ENCODE measurements at regions not wholly inside any gene's neighbourhood (a gene's known extent, or its start where the extent isn't known, plus 50 kb on each side); places are given as distances from the start of the nearest gene placed in this dataset.

DNA sequence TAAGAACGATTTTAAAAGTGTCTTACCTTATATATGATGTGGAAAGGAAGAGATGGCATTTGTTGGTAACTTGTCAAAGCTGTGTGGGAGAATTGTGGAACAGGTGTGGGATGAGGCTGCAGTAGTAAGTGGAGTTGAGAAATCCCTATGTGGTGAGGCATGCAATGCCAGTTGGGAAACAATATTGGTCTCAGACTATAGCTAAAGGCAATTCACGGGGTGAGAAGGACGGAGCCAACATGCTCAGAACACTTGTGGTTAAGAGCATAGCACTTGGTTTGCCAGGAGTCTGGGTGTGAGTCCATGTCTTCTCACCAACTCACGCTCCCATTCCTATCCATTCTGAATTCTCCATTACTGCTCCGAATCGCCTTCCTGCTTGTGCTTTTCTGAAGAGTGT lies 615.6 kb upstream of the ADAMTS9 start:
- TF ChIP-seq, protein P1, sequence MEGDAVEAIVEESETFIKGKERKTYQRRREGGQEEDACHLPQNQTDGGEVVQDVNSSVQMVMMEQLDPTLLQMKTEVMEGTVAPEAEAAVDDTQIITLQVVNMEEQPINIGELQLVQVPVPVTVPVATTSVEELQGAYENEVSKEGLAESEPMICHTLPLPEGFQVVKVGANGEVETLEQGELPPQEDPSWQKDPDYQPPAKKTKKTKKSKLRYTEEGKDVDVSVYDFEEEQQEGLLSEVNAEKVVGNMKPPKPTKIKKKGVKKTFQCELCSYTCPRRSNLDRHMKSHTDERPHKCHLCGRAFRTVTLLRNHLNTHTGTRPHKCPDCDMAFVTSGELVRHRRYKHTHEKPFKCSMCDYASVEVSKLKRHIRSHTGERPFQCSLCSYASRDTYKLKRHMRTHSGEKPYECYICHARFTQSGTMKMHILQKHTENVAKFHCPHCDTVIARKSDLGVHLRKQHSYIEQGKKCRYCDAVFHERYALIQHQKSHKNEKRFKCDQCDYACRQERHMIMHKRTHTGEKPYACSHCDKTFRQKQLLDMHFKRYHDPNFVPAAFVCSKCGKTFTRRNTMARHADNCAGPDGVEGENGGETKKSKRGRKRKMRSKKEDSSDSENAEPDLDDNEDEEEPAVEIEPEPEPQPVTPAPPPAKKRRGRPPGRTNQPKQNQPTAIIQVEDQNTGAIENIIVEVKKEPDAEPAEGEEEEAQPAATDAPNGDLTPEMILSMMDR (IDR thresholded peaks at IDR 0.05; ENCODE audit: low read depth): no peak

DNA sequence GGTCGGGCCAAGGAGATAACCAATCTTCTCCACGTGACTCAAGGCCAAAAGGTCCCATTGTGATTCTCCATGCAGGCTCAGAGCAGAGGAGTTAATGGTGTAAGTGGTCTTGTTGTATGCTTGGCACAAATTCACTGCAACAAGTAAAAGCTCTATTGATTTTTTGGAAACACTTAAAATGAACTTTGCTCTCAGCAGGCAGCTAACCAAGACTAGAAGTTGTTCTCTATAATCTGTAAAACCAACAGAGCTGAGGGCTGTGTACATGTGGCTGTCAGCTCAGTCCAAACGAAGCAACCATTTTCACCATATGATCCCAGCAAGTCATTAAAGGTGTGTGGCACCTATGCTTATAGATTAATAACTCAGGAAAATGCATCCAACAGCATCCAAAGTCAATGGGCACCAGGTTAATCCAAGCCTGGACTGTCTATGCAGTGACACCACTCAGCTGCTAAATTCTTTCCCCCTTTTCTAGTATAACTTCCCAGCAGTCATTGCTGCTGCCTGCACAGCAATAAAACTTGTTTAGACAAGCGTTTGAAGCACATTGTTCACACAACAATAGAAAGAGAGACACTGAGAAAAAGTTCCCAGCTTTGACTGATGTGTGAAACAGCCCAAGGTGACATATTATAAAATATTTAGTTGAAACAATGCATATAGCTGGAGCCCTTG lies 603.8 kb upstream of the ADAMTS9 start:
- TF ChIP-seq, protein P1 (IDR thresholded peaks at IDR 0.05; ENCODE audit: low read depth): no peak

DNA sequence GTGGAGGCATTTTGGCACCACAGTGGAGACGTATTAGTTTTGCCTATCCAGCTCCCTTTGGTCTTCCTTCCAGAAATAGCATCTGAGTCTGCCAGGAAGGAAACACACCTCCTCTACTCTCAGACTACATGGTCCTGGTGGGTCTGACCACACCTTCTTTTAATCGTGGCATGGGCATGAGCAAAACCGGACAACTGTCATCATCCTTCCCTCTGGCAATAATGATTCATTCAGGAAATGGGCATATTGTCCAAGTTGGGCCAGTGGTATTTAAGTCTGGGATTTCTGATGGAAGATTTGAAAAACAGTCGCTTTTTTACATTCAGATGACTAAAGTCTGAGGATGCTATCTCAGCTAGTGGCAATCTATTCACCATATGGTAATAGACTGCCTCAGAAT lies 601.0 kb upstream of the ADAMTS9 start:
- TF ChIP-seq, protein P1 (IDR thresholded peaks at IDR 0.05; ENCODE audit: low read depth): no peak

DNA sequence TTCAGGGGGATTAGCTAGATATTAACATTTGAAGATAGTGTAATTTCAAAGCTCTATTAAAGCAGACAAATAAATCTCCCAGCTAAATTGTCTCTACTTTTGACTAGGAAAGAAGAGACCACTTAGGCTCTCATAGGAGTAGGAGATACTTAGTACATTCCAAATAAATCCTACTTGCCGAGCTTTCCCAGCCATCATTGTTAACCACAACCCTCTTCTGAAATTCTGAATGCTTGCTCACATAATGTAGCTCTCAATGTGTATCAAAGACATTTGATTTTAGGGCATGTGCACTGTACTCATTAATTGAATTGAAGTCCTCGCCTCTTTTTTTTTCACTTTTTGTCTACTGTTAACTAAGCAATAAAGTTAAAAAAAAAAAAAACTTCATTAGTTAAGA lies 598.2 kb upstream of the ADAMTS9 start:
- TF ChIP-seq, protein P1 (IDR thresholded peaks at IDR 0.05; ENCODE audit: low read depth): no peak

DNA sequence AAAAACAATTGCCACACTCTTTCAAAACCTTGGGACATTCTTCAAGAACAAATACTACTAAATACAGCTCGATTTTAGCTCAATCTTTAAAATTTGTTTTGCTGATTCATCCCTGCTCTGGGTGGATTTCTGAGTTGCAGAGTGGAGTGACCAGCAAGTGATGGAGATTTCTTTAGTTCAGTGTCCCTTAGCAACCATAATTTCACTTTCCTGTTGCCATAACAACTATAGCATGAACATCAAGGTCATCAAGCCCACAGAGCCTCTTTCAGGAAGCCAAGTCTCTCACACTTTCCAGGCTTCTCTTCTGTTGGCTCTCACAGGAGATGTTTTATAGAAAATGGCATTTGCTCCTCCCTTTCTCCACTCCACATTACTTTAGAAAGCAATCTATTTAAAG lies 597.2 kb upstream of the ADAMTS9 start:
- TF ChIP-seq, protein P1 (IDR thresholded peaks at IDR 0.05; ENCODE audit: low read depth): no peak

DNA sequence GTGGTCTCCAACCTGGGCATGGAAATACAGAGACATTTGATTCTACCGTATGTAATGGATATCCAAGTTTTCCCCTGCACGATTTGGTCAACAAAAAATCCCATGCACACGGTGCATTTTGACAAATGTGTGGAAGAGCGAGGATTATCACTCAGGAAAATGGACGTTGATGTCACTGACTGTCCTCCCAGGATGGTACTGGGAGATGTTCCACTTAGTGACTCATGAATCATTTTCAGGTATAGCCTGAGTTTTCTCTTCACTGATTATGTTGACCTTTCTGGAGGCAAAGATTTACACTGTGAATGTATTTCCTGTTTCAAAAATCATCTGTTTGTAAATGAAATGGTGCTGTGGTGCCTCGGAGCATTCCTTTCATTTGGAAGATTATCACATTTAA lies 596.7 kb upstream of the ADAMTS9 start:
- TF ChIP-seq, protein P1 (IDR thresholded peaks at IDR 0.05; ENCODE audit: low read depth): no peak

DNA sequence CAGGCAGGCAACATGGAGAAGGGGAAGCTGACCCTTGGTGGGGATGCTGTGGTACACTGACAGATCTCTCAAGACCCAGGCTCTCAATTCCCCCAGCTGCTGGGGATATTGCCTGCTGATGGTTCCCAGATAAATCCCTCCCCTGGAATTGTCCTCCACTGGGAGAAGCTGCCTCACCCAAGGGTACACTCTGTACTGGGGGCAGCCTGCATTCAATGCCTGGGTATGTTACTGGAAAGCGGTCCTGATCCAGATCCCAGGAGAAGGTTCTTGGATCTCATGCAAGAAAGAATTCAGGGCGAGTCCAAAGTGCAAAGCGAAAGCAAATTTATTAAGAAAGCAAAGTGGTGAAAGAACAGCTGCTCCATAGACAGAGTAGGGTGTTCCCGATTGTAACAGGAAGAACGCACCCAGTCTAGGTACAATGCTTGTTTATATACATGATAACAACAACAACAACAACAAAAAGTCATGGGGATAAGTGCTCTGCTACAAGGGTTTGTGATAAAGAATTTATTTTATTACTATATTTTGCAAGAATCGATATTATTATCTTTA lies 591.5 kb upstream of the ADAMTS9 start:
- TF ChIP-seq, protein P1 (IDR thresholded peaks at IDR 0.05; ENCODE audit: low read depth): no peak

Measured in subcutaneous adipose tissue (tissue), 1 donor.